ENCODE measurements at regions not wholly inside any gene's neighbourhood (a gene's known extent, or its start where the extent isn't known, plus 50 kb on each side); places are given as distances from the start of the nearest gene placed in this dataset.

- H3K79me2 ChIP-seq (ENCODE audit: low read length), result no peaks in the 10 kb centered on the region
- H3K9me2 ChIP-seq (replicated peaks; ENCODE audit: low read length), result peaks cover 4% of the 10 kb centered on the region; the same call in 1 of the 2 replicates
- no peak overlapping the region for H3K27ac ChIP-seq (ENCODE audit: low read length)
- ChIA-PET POLR2A (ENCODE audit: unreplicated experiment) (interaction anchor here (0.5 kb wide), 1 partner anchor 346 kb away, joined by 3 read pairs; no protein-coding TSS in a partner anchor), CTCF (no interaction called here)
- intact Hi-C loops (cut with micrococcal nuclease), result no loop called here
- H3K9ac ChIP-seq (ENCODE audit: low read length), result no peak overlapping the region
- ATAC-seq (no peak), DNase-seq (no peak)
- no peaks in the 10 kb centered on the region for H4K20me1 ChIP-seq (ENCODE audit: low read length)
- no peak overlapping the region for H2AFZ ChIP-seq (ENCODE audit: low read length)
- no peaks in the 10 kb centered on the region for H3F3A ChIP-seq (ENCODE audit: low read length, unreplicated experiment)
- H3K27me3 ChIP-seq (ENCODE audit: low read length), result peaks cover 8% of the 10 kb centered on the region; the same call in 1 of the 2 replicates
- TF ChIP-seq EZH2phosphoT487 (IDR thresholded peaks at IDR 0.05; ENCODE audit: borderline replicate concordance, low read length) (no peak), CTCF (conservative IDR thresholded peaks at IDR 0.05; ENCODE audit: low read depth, low read length) (no peak), EZH2 (IDR thresholded peaks at IDR 0.05; ENCODE audit: low read length, unreplicated experiment) (no peak)
- no peaks in the 10 kb centered on the region for H3K4me1 ChIP-seq (ENCODE audit: insufficient read depth, low read length)
- BruUV-seq (replicated peaks), result no TSS peak
- no peak overlapping the region for H3K4me3 ChIP-seq (ENCODE audit: low read length)
- H3K36me3 ChIP-seq (ENCODE audit: low read depth, low read length), result no peaks in the 10 kb centered on the region
- no peak overlapping the region for H3K4me2 ChIP-seq (ENCODE audit: low read length)
- no peaks in the 10 kb centered on the region for H3K9me3 ChIP-seq (ENCODE audit: low read length)
Measured at GRCh38 chr10:61244261-61244775, 208.9 kb downstream of the TMEM26 start.

- no peaks in the 10 kb centered on the region for H3F3A ChIP-seq (ENCODE audit: low read length, unreplicated experiment)
- H3K4me2 ChIP-seq (ENCODE audit: low read length), result no peak overlapping the region
- H3K27me3 ChIP-seq (ENCODE audit: low read length), result no peaks in the 10 kb centered on the region
- H3K9me2 ChIP-seq (replicated peaks; ENCODE audit: low read length), result no peaks in the 10 kb centered on the region
- TF ChIP-seq CTCF (conservative IDR thresholded peaks at IDR 0.05; ENCODE audit: low read depth, low read length), result no peak
- no peak for TF ChIP-seq EZH2phosphoT487 (IDR thresholded peaks at IDR 0.05; ENCODE audit: borderline replicate concordance, low read length)
- TF ChIP-seq EZH2 (IDR thresholded peaks at IDR 0.05; ENCODE audit: low read length, unreplicated experiment), result no peak
- no peak overlapping the region for H3K27ac ChIP-seq (ENCODE audit: low read length)
- H3K4me1 ChIP-seq (ENCODE audit: insufficient read depth, low read length), result no peaks in the 10 kb centered on the region
- ChIA-PET POLR2A (ENCODE audit: unreplicated experiment) (interaction anchor here (0.6 kb wide), 1 partner anchor 1715 kb away, joined by 8 read pairs; no protein-coding TSS in a partner anchor), CTCF (no interaction called here)
- no peak for DNase-seq
- H3K36me3 ChIP-seq (ENCODE audit: low read depth, low read length), result no peaks in the 10 kb centered on the region; the same call in 1 of the 2 replicates
- ATAC-seq, result no peak
- no peak overlapping the region for H2AFZ ChIP-seq (ENCODE audit: low read length)
- no peaks in the 10 kb centered on the region for H3K79me2 ChIP-seq (ENCODE audit: low read length)
- H4K20me1 ChIP-seq (ENCODE audit: low read length), result no peaks in the 10 kb centered on the region
- H3K4me3 ChIP-seq (ENCODE audit: low read length), result no peak overlapping the region
- intact Hi-C loops (cut with micrococcal nuclease), result no loop called here
- no peak overlapping the region for H3K9ac ChIP-seq (ENCODE audit: low read length)
- BruUV-seq (replicated peaks), result no TSS peak
- H3K9me3 ChIP-seq (ENCODE audit: low read length), result peaks cover 44% of the 10 kb centered on the region
Measured at GRCh38 chr10:61232780-61233179, 220.4 kb downstream of the TMEM26 start.

GRCh38 chr10:61225939-61226338, 227.2 kb downstream of the TMEM26 start:
- ChIA-PET POLR2A (ENCODE audit: unreplicated experiment) (no interaction called here), CTCF (no interaction called here)
- H3K9me2 ChIP-seq (replicated peaks; ENCODE audit: low read length), result no peaks in the 10 kb centered on the region
- intact Hi-C loops (cut with micrococcal nuclease), result no loop called here
- ATAC-seq (no peak), DNase-seq (no peak)
- H3K9ac ChIP-seq (ENCODE audit: low read length), result no peak overlapping the region
- no peaks in the 10 kb centered on the region for H3K36me3 ChIP-seq (ENCODE audit: low read depth, low read length)
- H3K27me3 ChIP-seq (ENCODE audit: low read length), result no peaks in the 10 kb centered on the region
- H3K79me2 ChIP-seq (ENCODE audit: low read length), result no peaks in the 10 kb centered on the region
- TF ChIP-seq EZH2 (IDR thresholded peaks at IDR 0.05; ENCODE audit: low read length, unreplicated experiment) (no peak), CTCF (conservative IDR thresholded peaks at IDR 0.05; ENCODE audit: low read depth, low read length) (no peak), EZH2phosphoT487 (IDR thresholded peaks at IDR 0.05; ENCODE audit: borderline replicate concordance, low read length) (no peak)
- no peak overlapping the region for H3K4me2 ChIP-seq (ENCODE audit: low read length)
- no peak overlapping the region for H3K4me3 ChIP-seq (ENCODE audit: low read length)
- H3K27ac ChIP-seq (ENCODE audit: low read length), result no peak overlapping the region
- H3K4me1 ChIP-seq (ENCODE audit: insufficient read depth, low read length), result no peaks in the 10 kb centered on the region
- BruUV-seq (replicated peaks), result no TSS peak
- H3F3A ChIP-seq (ENCODE audit: low read length, unreplicated experiment), result no peaks in the 10 kb centered on the region
- no peak overlapping the region for H2AFZ ChIP-seq (ENCODE audit: low read length)
- no peaks in the 10 kb centered on the region for H4K20me1 ChIP-seq (ENCODE audit: low read length)
- H3K9me3 ChIP-seq (ENCODE audit: low read length), result peaks cover 14% of the 10 kb centered on the region
